ENCODE measurements at regions not wholly inside any gene's neighbourhood (a gene's known extent, or its start where the extent isn't known, plus 50 kb on each side); places are given as distances from the start of the nearest gene placed in this dataset.
"Not testable (repeated sequence)": the region's sequence is repeated elsewhere in the genome, so short reads cannot be mapped to it uniquely, and the experiment has no call there.

GRCh38 chr12:96104566-96104965 is 69.2 kb upstream of the LTA4H start:
- ATAC-seq = no peak
- TF ChIP-seq, protein P1, sequence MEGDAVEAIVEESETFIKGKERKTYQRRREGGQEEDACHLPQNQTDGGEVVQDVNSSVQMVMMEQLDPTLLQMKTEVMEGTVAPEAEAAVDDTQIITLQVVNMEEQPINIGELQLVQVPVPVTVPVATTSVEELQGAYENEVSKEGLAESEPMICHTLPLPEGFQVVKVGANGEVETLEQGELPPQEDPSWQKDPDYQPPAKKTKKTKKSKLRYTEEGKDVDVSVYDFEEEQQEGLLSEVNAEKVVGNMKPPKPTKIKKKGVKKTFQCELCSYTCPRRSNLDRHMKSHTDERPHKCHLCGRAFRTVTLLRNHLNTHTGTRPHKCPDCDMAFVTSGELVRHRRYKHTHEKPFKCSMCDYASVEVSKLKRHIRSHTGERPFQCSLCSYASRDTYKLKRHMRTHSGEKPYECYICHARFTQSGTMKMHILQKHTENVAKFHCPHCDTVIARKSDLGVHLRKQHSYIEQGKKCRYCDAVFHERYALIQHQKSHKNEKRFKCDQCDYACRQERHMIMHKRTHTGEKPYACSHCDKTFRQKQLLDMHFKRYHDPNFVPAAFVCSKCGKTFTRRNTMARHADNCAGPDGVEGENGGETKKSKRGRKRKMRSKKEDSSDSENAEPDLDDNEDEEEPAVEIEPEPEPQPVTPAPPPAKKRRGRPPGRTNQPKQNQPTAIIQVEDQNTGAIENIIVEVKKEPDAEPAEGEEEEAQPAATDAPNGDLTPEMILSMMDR (IDR thresholded peaks at IDR 0.05) = no peak
- no peaks in the 10 kb centered on the region for H3K27me3 ChIP-seq
- intact Hi-C loops (cut with DNase I) = no loop called here
- DNase-seq = no peak
- no peak overlapping the region for H3K4me3 ChIP-seq
- H3K4me1 ChIP-seq = peaks cover 0 to 19% of the 10 kb centered on the region in 2 donors
- no peaks in the 10 kb centered on the region for H3K9me3 ChIP-seq
- H3K27ac ChIP-seq = no peak overlapping the region
- no peaks in the 10 kb centered on the region for H3K36me3 ChIP-seq

DNA sequence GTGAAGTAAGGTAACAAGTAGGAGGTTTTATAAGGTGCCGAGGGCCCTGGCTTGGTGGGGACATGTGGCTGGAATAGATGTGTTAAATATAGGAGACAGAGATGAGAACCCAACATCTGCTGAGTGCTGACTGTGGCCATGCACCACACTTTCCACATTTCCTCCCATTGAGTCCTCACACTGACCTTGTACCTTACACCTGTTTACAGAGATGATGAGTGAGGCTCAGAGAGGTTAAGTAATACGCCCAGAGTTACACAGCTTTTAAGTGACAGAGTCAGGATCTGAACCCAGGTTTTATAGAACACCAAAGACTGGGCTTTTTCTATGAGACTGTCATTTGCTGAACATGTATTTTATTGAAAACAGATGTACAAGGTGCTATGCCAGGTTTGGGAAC is 70.8 kb upstream of the LTA4H start:
- TF ChIP-seq, protein P1 (IDR thresholded peaks at IDR 0.05) = no peak
- no peaks in the 10 kb centered on the region for H3K36me3 ChIP-seq
- no peak overlapping the region for H3K27ac ChIP-seq
- H3K9me3 ChIP-seq = no peaks in the 10 kb centered on the region
- DNase-seq (no peak), ATAC-seq (no peak)
- intact Hi-C loops (cut with DNase I) = no loop called here
- no peaks in the 10 kb centered on the region for H3K27me3 ChIP-seq
- peaks cover 0 to 19% of the 10 kb centered on the region in 2 donors for H3K4me1 ChIP-seq
- no peak overlapping the region for H3K4me3 ChIP-seq

- Histone ChIP-seq H3K4me1 (peaks cover 0 to 19% of the 10 kb centered on the region in 2 donors), H3K36me3 (no peaks in the 10 kb centered on the region), H3K4me3 (no peak overlapping the region), H3K27me3 (no peaks in the 10 kb centered on the region), H3K27ac (peak overlapping the region; percentile 69 to 70), H3K9me3 (no peaks in the 10 kb centered on the region)
- DNase-seq (no peak), ATAC-seq (no peak)
- intact Hi-C loops (cut with DNase I) = no loop called here
- TF ChIP-seq, protein P1 (IDR thresholded peaks at IDR 0.05) = no peak
These were observed 71.8 kb upstream of the LTA4H start for GRCh38 chr12:96107236-96107635.

DNA sequence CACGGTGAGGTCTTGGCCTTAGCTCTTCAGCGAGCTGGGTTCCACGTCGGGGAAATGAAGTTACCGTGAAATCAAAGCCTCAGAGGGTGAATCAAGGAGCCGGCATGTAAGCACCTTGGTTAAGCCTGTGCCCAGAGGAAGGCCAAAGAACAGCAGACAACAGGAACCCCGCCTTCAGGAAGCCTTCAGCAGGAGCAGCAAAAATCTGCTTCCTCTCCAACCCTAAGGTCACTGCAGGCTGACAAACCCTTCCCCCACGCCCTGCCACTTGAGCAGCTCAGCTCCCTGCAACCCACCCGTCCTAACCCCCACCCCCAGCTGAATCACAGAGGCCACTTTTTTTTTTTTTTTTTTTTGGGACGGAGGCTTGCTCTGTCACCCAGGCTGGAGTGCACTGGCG is 72.9 kb upstream of the LTA4H start:
- Histone ChIP-seq H3K9me3 (no peaks in the 10 kb centered on the region), H3K4me1 (peaks cover 0 to 19% of the 10 kb centered on the region in 2 donors), H3K27me3 (no peaks in the 10 kb centered on the region), H3K27ac (peak overlapping the region; percentile 69 to 70), H3K4me3 (no peak overlapping the region), H3K36me3 (no peaks in the 10 kb centered on the region)
- intact Hi-C loops (cut with DNase I) = no loop called here
- peak; percentile 74 for ATAC-seq
- DNase-seq = peak in 1 of 4 donors; percentile 64
- TF ChIP-seq, protein P1 (IDR thresholded peaks at IDR 0.05) = no peak

- H3K4me3 ChIP-seq; H3K9me3 ChIP-seq; H3K36me3 ChIP-seq; H3K27me3 ChIP-seq; ATAC-seq; intact Hi-C loops (cut with DNase I): not testable (repeated sequence)
- Histone ChIP-seq H3K4me1 (peaks cover 0 to 19% of the 10 kb centered on the region in 2 donors), H3K27ac (peak overlapping the region in 1 of 2 donors; percentile 70)
- DNase-seq = peak in 1 of 4 donors; percentile 69
These were observed 73.6 kb upstream of the LTA4H start for GRCh38 chr12:96108941-96109340.

DNA sequence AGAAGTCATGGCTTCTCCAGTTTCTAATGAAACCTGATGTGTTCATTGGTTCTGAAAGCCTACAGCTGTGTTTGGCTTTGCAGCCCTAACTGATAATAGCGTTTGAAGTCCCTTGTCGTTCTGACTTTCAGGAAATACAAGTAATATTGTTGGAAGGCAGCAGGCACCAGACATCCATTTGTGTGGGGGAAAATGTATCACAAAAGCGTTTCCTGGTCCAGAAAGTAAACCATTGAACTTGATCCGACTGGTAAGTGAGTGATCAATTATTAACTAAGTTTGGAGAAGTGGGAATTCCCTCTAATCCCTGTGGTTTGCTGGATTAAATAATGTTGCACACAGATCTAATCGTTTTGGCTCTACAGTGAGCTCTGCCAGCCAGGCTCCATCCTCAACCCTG is 77.3 kb upstream of the LTA4H start:
- no peak overlapping the region for H3K4me3 ChIP-seq
- H3K27me3 ChIP-seq = no peaks in the 10 kb centered on the region
- H3K27ac ChIP-seq = no peak overlapping the region
- intact Hi-C loops (cut with DNase I) = no loop called here
- H3K9me3 ChIP-seq = no peaks in the 10 kb centered on the region
- no peak for ATAC-seq
- TF ChIP-seq, protein P1 (IDR thresholded peaks at IDR 0.05) = no peak
- H3K36me3 ChIP-seq = no peaks in the 10 kb centered on the region
- peaks cover 0 to 14% of the 10 kb centered on the region in 2 donors for H3K4me1 ChIP-seq
- DNase-seq = no peak
